Astrocyte (in vitro differentiated cells and primary cell): ENCODE measurements at regions not wholly inside any gene's neighbourhood (a gene's known extent, or its start where the extent isn't known, plus 50 kb on each side); places are given as distances from the start of the nearest gene placed in this dataset.
"Not testable (repeated sequence)": the region's sequence is repeated elsewhere in the genome, so short reads cannot be mapped to it uniquely, and the experiment has no call there.

ENCODE experiments used
- DNase-seq: peaks from one replicate; pipeline ENCODE4 v3.0.0-alpha.2; 2010; ENCODE audit warnings: low read depth
- FAIRE-seq: peaks from 2 replicates; lab custom pipeline; 2011; peaks lifted over from hg19 to GRCh38; lab: Jason Lieb, UNC
- H2AFZ ChIP-seq: 2 replicates; pipeline ENCODE4 v1.6.0; 2012; ENCODE audit warnings: low read depth, low read length, inconsistent platforms
- H3K27ac ChIP-seq: 2 replicates; pipeline ENCODE4 v1.5.1; 2011; ENCODE audit warnings: low read depth, low read length, inconsistent platforms
- H3K27me3 ChIP-seq: 2 replicates; pipeline ENCODE4 v1.6.0; 2011; ENCODE audit warnings: low read length, inconsistent platforms; ENCODE audit not compliant: insufficient read depth
- H3K36me3 ChIP-seq: 2 replicates; pipeline ENCODE4 v1.5.1; 2011; ENCODE audit warnings: low read length, inconsistent platforms; ENCODE audit not compliant: insufficient read depth
- H3K4me1 ChIP-seq: 2 replicates; pipeline ENCODE4 v1.5.1; 2011; ENCODE audit warnings: low read length, inconsistent platforms; ENCODE audit not compliant: insufficient read depth
- H3K4me2 ChIP-seq: 2 replicates; pipeline ENCODE4 v1.6.0; 2012; ENCODE audit warnings: low read length, inconsistent platforms
- H3K4me3 ChIP-seq: 2 replicates; pipeline ENCODE4 v1.5.1; 2011; ENCODE audit warnings: low read depth, mild to moderate bottlenecking, low read length, inconsistent platforms; ENCODE audit not compliant: insufficient read depth
- H3K79me2 ChIP-seq: 2 replicates; pipeline ENCODE4 v1.6.0; 2012; ENCODE audit warnings: mild to moderate bottlenecking, low read length, inconsistent platforms; ENCODE audit not compliant: insufficient read depth
- H3K9ac ChIP-seq: 2 replicates; pipeline ENCODE4 v1.6.0; 2012; ENCODE audit warnings: mild to moderate bottlenecking, low read length, inconsistent platforms
- H3K9me3 ChIP-seq: 2 replicates; pipeline ENCODE4 v1.5.1; 2012; ENCODE audit warnings: low read depth, mild to moderate bottlenecking, low read length, inconsistent platforms; ENCODE audit not compliant: insufficient read depth
- H4K20me1 ChIP-seq: 2 replicates; pipeline ENCODE4 v1.6.0; 2012; ENCODE audit warnings: low read length, inconsistent platforms; ENCODE audit not compliant: insufficient read depth
- H3K27ac Mint-ChIP-seq: one replicate; pipeline ENCODE4 v1.8.0; 2021; ENCODE audit warnings: mild to moderate bottlenecking, mixed read lengths; ENCODE audit not compliant: unreplicated experiment
- H3K27me3 Mint-ChIP-seq: one replicate; pipeline ENCODE4 v1.8.0; 2021; ENCODE audit warnings: low read depth, mixed read lengths; ENCODE audit not compliant: unreplicated experiment
- H3K36me3 Mint-ChIP-seq: one replicate; pipeline ENCODE4 v1.8.0; 2021; ENCODE audit warnings: low read depth, mixed read lengths; ENCODE audit not compliant: unreplicated experiment
- H3K4me1 Mint-ChIP-seq: one replicate; pipeline ENCODE4 v1.8.0; 2021; ENCODE audit warnings: low read depth, mixed read lengths; ENCODE audit not compliant: unreplicated experiment
- H3K4me3 Mint-ChIP-seq: one replicate; pipeline ENCODE4 v1.8.0; 2021; ENCODE audit warnings: mild to moderate bottlenecking, moderate library complexity, mixed read lengths; ENCODE audit not compliant: unreplicated experiment
- H3K9me3 Mint-ChIP-seq: one replicate; pipeline ENCODE4 v1.8.0; 2021; ENCODE audit warnings: mild to moderate bottlenecking, mixed read lengths; ENCODE audit not compliant: unreplicated experiment
- EZH2 ChIP-seq: IDR thresholded peaks from 2 replicates; pipeline ENCODE4 v1.6.1; 2012; ENCODE audit warnings: mild to moderate bottlenecking, low read length, inconsistent platforms; ENCODE audit not compliant: insufficient read depth
- TF ChIP-seq, protein P1 (sequence below): IDR thresholded peaks from 2 replicates; pipeline ENCODE4 v1.5.1; 2011; ENCODE audit warnings: low read depth, mild to moderate bottlenecking, inconsistent platforms, low read length, moderate library complexity; ENCODE audit not compliant: insufficient read depth

DNA sequence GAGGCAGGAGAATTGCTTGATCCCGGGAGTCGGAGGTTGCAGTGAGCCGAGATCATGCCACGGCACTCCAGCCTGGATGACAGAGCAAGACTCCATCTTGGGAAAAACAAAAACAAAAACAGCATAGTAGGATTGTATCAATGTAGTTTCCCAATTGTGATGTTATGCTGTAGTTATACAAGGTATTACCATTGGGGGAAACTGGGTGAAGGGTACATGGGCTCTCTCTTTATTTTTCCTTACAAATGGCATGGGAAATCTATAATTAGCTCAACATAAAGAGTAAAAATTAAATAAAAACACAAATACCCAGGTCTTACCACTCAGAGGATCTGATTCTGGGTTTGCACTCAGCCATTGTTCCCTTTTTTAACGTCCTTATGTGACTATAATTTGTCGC is 107.9 kb downstream of the KATNIP start:
- Histone ChIP-seq H3K36me3 (no peaks in the 10 kb centered on the region), H4K20me1 (no peaks in the 10 kb centered on the region), H3K9me3 (no peaks in the 10 kb centered on the region), H3K79me2 (no peaks in the 10 kb centered on the region), H3K4me2 (no peak overlapping the region), H3K27ac (no peak overlapping the region), H2AFZ (no peak overlapping the region), H3K9ac (no peak overlapping the region), H3K4me1 (no peaks in the 10 kb centered on the region), H3K27me3 (no peaks in the 10 kb centered on the region), H3K4me3 (no peak overlapping the region)
- DNase-seq (no peak), FAIRE-seq (no peak)
- Mint-ChIP-seq H3K27me3 (no peaks in the 10 kb centered on the region), H3K27ac (no peak overlapping the region), H3K9me3 (no peaks in the 10 kb centered on the region), H3K4me1 (no peaks in the 10 kb centered on the region), H3K4me3 (no peak overlapping the region), H3K36me3 (peaks cover 4% of the 10 kb centered on the region)
- TF ChIP-seq, protein P1, sequence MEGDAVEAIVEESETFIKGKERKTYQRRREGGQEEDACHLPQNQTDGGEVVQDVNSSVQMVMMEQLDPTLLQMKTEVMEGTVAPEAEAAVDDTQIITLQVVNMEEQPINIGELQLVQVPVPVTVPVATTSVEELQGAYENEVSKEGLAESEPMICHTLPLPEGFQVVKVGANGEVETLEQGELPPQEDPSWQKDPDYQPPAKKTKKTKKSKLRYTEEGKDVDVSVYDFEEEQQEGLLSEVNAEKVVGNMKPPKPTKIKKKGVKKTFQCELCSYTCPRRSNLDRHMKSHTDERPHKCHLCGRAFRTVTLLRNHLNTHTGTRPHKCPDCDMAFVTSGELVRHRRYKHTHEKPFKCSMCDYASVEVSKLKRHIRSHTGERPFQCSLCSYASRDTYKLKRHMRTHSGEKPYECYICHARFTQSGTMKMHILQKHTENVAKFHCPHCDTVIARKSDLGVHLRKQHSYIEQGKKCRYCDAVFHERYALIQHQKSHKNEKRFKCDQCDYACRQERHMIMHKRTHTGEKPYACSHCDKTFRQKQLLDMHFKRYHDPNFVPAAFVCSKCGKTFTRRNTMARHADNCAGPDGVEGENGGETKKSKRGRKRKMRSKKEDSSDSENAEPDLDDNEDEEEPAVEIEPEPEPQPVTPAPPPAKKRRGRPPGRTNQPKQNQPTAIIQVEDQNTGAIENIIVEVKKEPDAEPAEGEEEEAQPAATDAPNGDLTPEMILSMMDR, result no peak
- TF ChIP-seq EZH2, result no peak

GRCh38 chr16:27660507-27660906 is 110.6 kb downstream of the KATNIP start:
- no peak overlapping the region for H3K9ac ChIP-seq
- H3K4me1 Mint-ChIP-seq, result no peaks in the 10 kb centered on the region
- FAIRE-seq, result no peak
- no peaks in the 10 kb centered on the region for H3K9me3 Mint-ChIP-seq
- no peaks in the 10 kb centered on the region for H4K20me1 ChIP-seq
- no peaks in the 10 kb centered on the region for H3K9me3 ChIP-seq
- H3K79me2 ChIP-seq, result no peaks in the 10 kb centered on the region
- no peak overlapping the region for H3K4me3 ChIP-seq
- H3K36me3 ChIP-seq, result no peaks in the 10 kb centered on the region
- peaks cover 8% of the 10 kb centered on the region for H3K36me3 Mint-ChIP-seq
- no peaks in the 10 kb centered on the region for H3K4me1 ChIP-seq
- no peaks in the 10 kb centered on the region for H3K27me3 ChIP-seq
- no peaks in the 10 kb centered on the region for H3K27me3 Mint-ChIP-seq
- no peak overlapping the region for H3K27ac Mint-ChIP-seq
- H2AFZ ChIP-seq, result no peak overlapping the region
- no peak overlapping the region for H3K27ac ChIP-seq
- H3K4me3 Mint-ChIP-seq, result no peak overlapping the region
- DNase-seq, result no peak
- H3K4me2 ChIP-seq, result no peak overlapping the region
- TF ChIP-seq, protein P1, result no peak
- no peak for TF ChIP-seq EZH2

DNA sequence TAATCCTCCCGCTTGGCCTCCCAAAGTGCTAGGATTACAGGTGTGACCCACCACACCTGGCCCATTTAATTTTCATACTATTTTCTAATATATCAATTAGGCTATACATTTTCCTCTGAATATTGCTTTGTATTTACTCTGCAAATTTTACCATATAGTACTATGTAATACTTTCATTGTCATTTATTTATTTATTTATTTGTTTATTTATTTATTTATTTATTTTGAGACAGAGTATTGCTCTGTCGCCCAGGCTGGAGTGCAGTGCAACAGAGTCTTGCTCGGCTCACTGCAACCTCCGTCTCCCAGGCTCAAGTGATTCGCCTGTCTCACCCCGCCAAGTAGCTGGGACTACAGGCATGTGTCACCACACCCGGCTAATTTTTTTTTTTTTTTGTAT is 113.3 kb downstream of the KATNIP start:
- not testable (repeated sequence) for H3K4me3 ChIP-seq, H3K4me2 ChIP-seq, DNase-seq, H3K9ac ChIP-seq, H3K27me3 ChIP-seq, H3K4me3 Mint-ChIP-seq, H2AFZ ChIP-seq, H3K9me3 ChIP-seq, H3K4me1 Mint-ChIP-seq, H3K27ac ChIP-seq, H4K20me1 ChIP-seq, H3K79me2 ChIP-seq, H3K4me1 ChIP-seq, FAIRE-seq, H3K36me3 ChIP-seq, H3K27me3 Mint-ChIP-seq, H3K9me3 Mint-ChIP-seq, H3K27ac Mint-ChIP-seq
- peaks cover 13% of the 10 kb centered on the region for H3K36me3 Mint-ChIP-seq
